K562 (cell line): ENCODE measurements at regions not wholly inside any gene's neighbourhood (a gene's known extent, or its start where the extent isn't known, plus 50 kb on each side); places are given as distances from the start of the nearest gene placed in this dataset.

Source experiments
- CBX1 ChIP-seq: sonication (generic); IDR thresholded peaks from 2 replicates; pipeline ENCODE4 v1.6.1; 2016; ENCODE audit warnings: antibody characterized with exemption, low read depth, mild to moderate bottlenecking
- CHCHD3 ChIP-seq: fragments of 250-450 bp; sonication (Bioruptor Pico); IDR thresholded peaks from 2 replicates; pipeline ENCODE4 v2.1.2; 2022; ENCODE audit warnings: mild to moderate bottlenecking
- CREB3L1 ChIP-seq: fragments of 450-650 bp; IDR thresholded peaks from 2 replicates; pipeline ENCODE4 v1.6.1; 2014; ENCODE audit warnings: low read depth, mild to moderate bottlenecking, moderate library complexity, borderline replicate concordance
- EHMT2 ChIP-seq: fragments of 450-650 bp; IDR thresholded peaks from 2 replicates; pipeline ENCODE4 v1.6.1; 2018; ENCODE audit warnings: antibody characterized with exemption
- GATAD2B ChIP-seq: fragments of 450-650 bp; IDR thresholded peaks from 2 replicates; pipeline ENCODE4 v1.6.1; 2017; ENCODE audit warnings: mild to moderate bottlenecking, borderline replicate concordance
- HMGN3 ChIP-seq: IDR thresholded peaks from 2 replicates; pipeline ENCODE4 v1.6.1; 2011; ENCODE audit warnings: borderline replicate concordance, low read depth, mild to moderate bottlenecking, mixed read lengths, low read length; ENCODE audit not compliant: insufficient read length; ENCODE audit errors: extremely low read depth
- KLF13 ChIP-seq: fragments of 450-650 bp; IDR thresholded peaks from 2 replicates; pipeline ENCODE4 v1.6.1; 2016; ENCODE audit warnings: missing genetic modification characterization, low read depth, mild to moderate bottlenecking, missing compliant biosample characterization, moderate library complexity, borderline replicate concordance
- MAX ChIP-seq: sonication (generic); formaldehyde crosslinking; IDR thresholded peaks from 2 replicates; pipeline ENCODE4 v1.9.0; 2022; ENCODE audit warnings: mild to moderate bottlenecking, missing genetic modification reagents
- MIER1 ChIP-seq: fragments of 450-650 bp; IDR thresholded peaks from 2 replicates; pipeline ENCODE4 v1.6.1; 2016; ENCODE audit warnings: antibody characterized with exemption, mild to moderate bottlenecking, low read depth
- NCOA1 ChIP-seq: fragments of 450-650 bp; IDR thresholded peaks from 2 replicates; pipeline ENCODE4 v1.6.1; 2016; ENCODE audit warnings: low read depth
- NEUROD1 ChIP-seq: fragments of 150-350 bp; IDR thresholded peaks from 2 replicates; pipeline ENCODE4 v1.6.1; 2014; ENCODE audit warnings: borderline replicate concordance, low read length, low read depth; ENCODE audit not compliant: partially characterized antibody
- POLR3G ChIP-seq: IDR thresholded peaks from 2 replicates; pipeline ENCODE4 v1.6.1; 2011; ENCODE audit not compliant: insufficient read length, insufficient replicate concordance; ENCODE audit errors: extremely low read depth
- THAP12 ChIP-seq: fragments of 250-450 bp; sonication (Bioruptor Pico); IDR thresholded peaks from 2 replicates; pipeline ENCODE4 v1.9.0; 2021; ENCODE audit warnings: mild to moderate bottlenecking, inconsistent platforms
- ZNF3 ChIP-seq: fragments of 250-450 bp; sonication (Bioruptor Pico); IDR thresholded peaks from 2 replicates; pipeline ENCODE4 v1.5.0; 2021; ENCODE audit warnings: mild to moderate bottlenecking, moderate library complexity
- ZNF444 ChIP-seq: fragments of 250-450 bp; sonication (Bioruptor Pico); IDR thresholded peaks from 2 replicates; pipeline ENCODE4 v1.4.0; 2020; ENCODE audit warnings: mild to moderate bottlenecking, moderate library complexity
- TF ChIP-seq, protein P1 (sequence below): fragments of 150-350 bp; IDR thresholded peaks from 2 replicates; pipeline ENCODE4 v1.6.1; 2014; ENCODE audit warnings: low read depth, mild to moderate bottlenecking, low read length, borderline replicate concordance
- TF ChIP-seq, protein P2 (sequence below): fragments of 450-650 bp; formaldehyde crosslinking; IDR thresholded peaks from 2 replicates; pipeline ENCODE4 v1.4.0; 2022; ENCODE audit warnings: mild to moderate bottlenecking, moderate library complexity

DNA sequence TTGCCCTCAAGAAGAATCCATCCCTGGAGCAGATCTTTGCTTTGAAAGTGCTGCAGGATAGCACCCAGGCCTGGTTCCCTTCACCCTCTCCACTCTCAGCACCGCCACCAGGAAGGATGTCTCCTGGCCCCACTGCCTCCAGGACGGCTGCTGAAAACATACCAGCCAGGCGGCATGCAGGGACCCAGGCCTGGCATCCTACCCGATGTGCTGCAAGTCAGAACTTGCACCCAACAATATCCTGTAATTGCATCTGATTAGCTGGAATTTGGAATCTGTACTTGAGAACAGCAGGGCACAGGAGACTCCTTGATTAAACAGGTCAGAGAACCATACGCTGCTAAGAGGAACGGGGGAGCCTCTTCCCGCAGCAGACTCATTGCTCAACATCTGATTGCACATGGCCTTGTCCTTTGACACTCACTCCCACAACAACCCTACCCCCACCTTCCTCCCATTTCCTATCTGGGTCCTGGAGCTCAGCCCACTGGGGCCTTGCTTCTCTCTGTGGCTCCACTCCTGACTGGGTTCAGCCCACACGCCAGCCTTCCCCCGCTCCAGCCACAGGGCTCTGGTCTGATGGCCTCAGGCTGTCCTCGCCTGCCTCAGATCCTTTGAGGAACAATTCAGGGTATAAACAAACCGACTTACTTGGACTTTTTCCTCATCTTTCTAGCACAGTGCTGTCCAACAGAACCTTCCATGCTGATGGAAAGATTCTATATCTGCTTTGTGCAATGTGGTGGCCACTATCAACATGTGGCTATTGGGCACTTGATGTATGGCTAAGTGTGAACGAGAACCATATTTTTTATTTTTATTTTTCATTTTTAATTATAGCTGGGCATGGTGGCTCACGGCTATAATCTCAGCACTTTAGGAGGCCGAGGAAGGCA, 78.0 kb downstream of the FGD2 start (continued):
- TF ChIP-seq CREB3L1 = peak; percentile 78; the same call in 1 of the 2 replicates
- TF ChIP-seq MIER1 = peak; percentile 62; the same call in 1 of the 2 replicates
- peak; percentile 65; the same call in 1 of the 2 replicates for TF ChIP-seq CBX1
- TF ChIP-seq, protein P1, sequence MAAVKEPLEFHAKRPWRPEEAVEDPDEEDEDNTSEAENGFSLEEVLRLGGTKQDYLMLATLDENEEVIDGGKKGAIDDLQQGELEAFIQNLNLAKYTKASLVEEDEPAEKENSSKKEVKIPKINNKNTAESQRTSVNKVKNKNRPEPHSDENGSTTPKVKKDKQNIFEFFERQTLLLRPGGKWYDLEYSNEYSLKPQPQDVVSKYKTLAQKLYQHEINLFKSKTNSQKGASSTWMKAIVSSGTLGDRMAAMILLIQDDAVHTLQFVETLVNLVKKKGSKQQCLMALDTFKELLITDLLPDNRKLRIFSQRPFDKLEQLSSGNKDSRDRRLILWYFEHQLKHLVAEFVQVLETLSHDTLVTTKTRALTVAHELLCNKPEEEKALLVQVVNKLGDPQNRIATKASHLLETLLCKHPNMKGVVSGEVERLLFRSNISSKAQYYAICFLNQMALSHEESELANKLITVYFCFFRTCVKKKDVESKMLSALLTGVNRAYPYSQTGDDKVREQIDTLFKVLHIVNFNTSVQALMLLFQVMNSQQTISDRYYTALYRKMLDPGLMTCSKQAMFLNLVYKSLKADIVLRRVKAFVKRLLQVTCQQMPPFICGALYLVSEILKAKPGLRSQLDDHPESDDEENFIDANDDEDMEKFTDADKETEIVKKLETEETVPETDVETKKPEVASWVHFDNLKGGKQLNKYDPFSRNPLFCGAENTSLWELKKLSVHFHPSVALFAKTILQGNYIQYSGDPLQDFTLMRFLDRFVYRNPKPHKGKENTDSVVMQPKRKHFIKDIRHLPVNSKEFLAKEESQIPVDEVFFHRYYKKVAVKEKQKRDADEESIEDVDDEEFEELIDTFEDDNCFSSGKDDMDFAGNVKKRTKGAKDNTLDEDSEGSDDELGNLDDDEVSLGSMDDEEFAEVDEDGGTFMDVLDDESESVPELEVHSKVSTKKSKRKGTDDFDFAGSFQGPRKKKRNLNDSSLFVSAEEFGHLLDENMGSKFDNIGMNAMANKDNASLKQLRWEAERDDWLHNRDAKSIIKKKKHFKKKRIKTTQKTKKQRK = no peak
- TF ChIP-seq KLF13 (tag) = peak; percentile 70
- TF ChIP-seq MAX = peak; percentile 84
- peak; percentile 94 for TF ChIP-seq EHMT2
- peak; percentile 62 for TF ChIP-seq HMGN3
- TF ChIP-seq, protein P2, sequence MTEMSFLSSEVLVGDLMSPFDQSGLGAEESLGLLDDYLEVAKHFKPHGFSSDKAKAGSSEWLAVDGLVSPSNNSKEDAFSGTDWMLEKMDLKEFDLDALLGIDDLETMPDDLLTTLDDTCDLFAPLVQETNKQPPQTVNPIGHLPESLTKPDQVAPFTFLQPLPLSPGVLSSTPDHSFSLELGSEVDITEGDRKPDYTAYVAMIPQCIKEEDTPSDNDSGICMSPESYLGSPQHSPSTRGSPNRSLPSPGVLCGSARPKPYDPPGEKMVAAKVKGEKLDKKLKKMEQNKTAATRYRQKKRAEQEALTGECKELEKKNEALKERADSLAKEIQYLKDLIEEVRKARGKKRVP (CRISPR knock-in tag) = peak; percentile 50
- no peak for TF ChIP-seq POLR3G
- no peak for TF ChIP-seq ZNF444
- TF ChIP-seq NCOA1 = peak; percentile 88
- TF ChIP-seq THAP12 (CRISPR knock-in tag) = peak; percentile 62; the same call in 1 of the 2 replicates
- TF ChIP-seq CHCHD3 (CRISPR knock-in tag) = no peak
- TF ChIP-seq GATAD2B = no peak; the same call in 1 of the 2 replicates
- TF ChIP-seq ZNF3 = no peak
- peak; percentile 65 for TF ChIP-seq NEUROD1
